ENCODE measurements at regions not wholly inside any gene's neighbourhood (a gene's known extent, or its start where the extent isn't known, plus 50 kb on each side); places are given as distances from the start of the nearest gene placed in this dataset.

- DNase-seq (ENCODE audit: low read depth) = peak; percentile 39
- no peak overlapping the region for H3K4me3 ChIP-seq (ENCODE audit: low read depth, low read length)
Measured at GRCh38 chr14:71720978-71721624, 211.1 kb upstream of the RGS6 start.

GRCh38 chr14:71721791-71722190 lies 210.4 kb upstream of the RGS6 start:
- H3K4me3 ChIP-seq (ENCODE audit: low read depth, low read length) = no peak overlapping the region
- DNase-seq (ENCODE audit: low read depth) = no peak

- no peak for DNase-seq (ENCODE audit: low read depth)
- no peak overlapping the region for H3K4me3 ChIP-seq (ENCODE audit: low read depth, low read length)
Measured at GRCh38 chr14:71722885-71723284, 209.3 kb upstream of the RGS6 start.

- DNase-seq (ENCODE audit: low read depth) = peak; percentile 67
- H3K4me3 ChIP-seq (ENCODE audit: low read depth, low read length) = no peak overlapping the region
Measured at GRCh38 chr14:71725922-71726579, 206.2 kb upstream of the RGS6 start.

- DNase-seq (ENCODE audit: low read depth) = no peak
- H3K4me3 ChIP-seq (ENCODE audit: low read depth, low read length) = no peak overlapping the region
Measured at GRCh38 chr14:71726580-71727021, 205.6 kb upstream of the RGS6 start.

GRCh38 chr14:71728386-71728785 lies 203.8 kb upstream of the RGS6 start:
- H3K4me3 ChIP-seq (ENCODE audit: low read depth, low read length) = no peak overlapping the region
- peak; percentile 34 for DNase-seq (ENCODE audit: low read depth)

- no peak overlapping the region for H3K4me3 ChIP-seq (ENCODE audit: low read depth, low read length)
- DNase-seq (ENCODE audit: low read depth) = no peak
Measured at GRCh38 chr14:71729596-71729995, 202.6 kb upstream of the RGS6 start.

GRCh38 chr14:71730471-71730870 lies 201.8 kb upstream of the RGS6 start:
- no peak overlapping the region for H3K4me3 ChIP-seq (ENCODE audit: low read depth, low read length)
- no peak for DNase-seq (ENCODE audit: low read depth)

- no peak overlapping the region for H3K4me3 ChIP-seq (ENCODE audit: low read depth, low read length)
- DNase-seq (ENCODE audit: low read depth) = no peak
Measured at GRCh38 chr14:71731096-71731495, 201.1 kb upstream of the RGS6 start.

- DNase-seq (ENCODE audit: low read depth) = peak; percentile 33
- H3K4me3 ChIP-seq (ENCODE audit: low read depth, low read length) = no peak overlapping the region
Measured at GRCh38 chr14:71733210-71733883, 198.9 kb upstream of the RGS6 start.

GRCh38 chr14:71734076-71734475 lies 198.2 kb upstream of the RGS6 start:
- no peak overlapping the region for H3K4me3 ChIP-seq (ENCODE audit: low read depth, low read length)
- no peak for DNase-seq (ENCODE audit: low read depth)

GRCh38 chr14:71734885-71735284 lies 197.3 kb upstream of the RGS6 start:
- DNase-seq (ENCODE audit: low read depth) = no peak
- H3K4me3 ChIP-seq (ENCODE audit: low read depth, low read length) = no peak overlapping the region

- H3K4me3 ChIP-seq (ENCODE audit: low read depth, low read length) = no peak overlapping the region
- no peak for DNase-seq (ENCODE audit: low read depth)
Measured at GRCh38 chr14:71737760-71738159, 194.5 kb upstream of the RGS6 start.

GRCh38 chr14:71739273-71739990 lies 192.8 kb upstream of the RGS6 start:
- H3K4me3 ChIP-seq (ENCODE audit: low read depth, low read length) = no peak overlapping the region
- no peak for DNase-seq (ENCODE audit: low read depth)

GRCh38 chr14:71741241-71741640 lies 191.0 kb upstream of the RGS6 start:
- DNase-seq (ENCODE audit: low read depth) = no peak

GRCh38 chr14:71742485-71742884 lies 189.7 kb upstream of the RGS6 start:
- H3K4me3 ChIP-seq (ENCODE audit: low read depth, low read length) = no peak overlapping the region
- DNase-seq (ENCODE audit: low read depth) = no peak

More at GRCh38 chr14:71741241-71741640, 191.0 kb upstream of the RGS6 start:
- H3K4me3 ChIP-seq (ENCODE audit: low read depth, low read length) = no peak overlapping the region

- DNase-seq (ENCODE audit: low read depth) = no peak
Measured at GRCh38 chr14:71745072-71745471, 187.2 kb upstream of the RGS6 start.

GRCh38 chr14:71748196-71748595 lies 184.0 kb upstream of the RGS6 start:
- no peak overlapping the region for H3K4me3 ChIP-seq (ENCODE audit: low read depth, low read length)
- DNase-seq (ENCODE audit: low read depth) = no peak

More at GRCh38 chr14:71745072-71745471, 187.2 kb upstream of the RGS6 start:
- H3K4me3 ChIP-seq (ENCODE audit: low read depth, low read length) = no peak overlapping the region

- H3K4me3 ChIP-seq (ENCODE audit: low read depth, low read length) = no peak overlapping the region
- DNase-seq (ENCODE audit: low read depth) = no peak
Measured at GRCh38 chr14:71749613-71750238, 182.5 kb upstream of the RGS6 start.

- H3K4me3 ChIP-seq (ENCODE audit: low read depth, low read length) = no peak overlapping the region
- DNase-seq (ENCODE audit: low read depth) = no peak
Measured at GRCh38 chr14:71751264-71751663, 181.0 kb upstream of the RGS6 start.

All from skeletal muscle cell (primary cell).